ENCODE measurements at regions not wholly inside any gene's neighbourhood (a gene's known extent, or its start where the extent isn't known, plus 50 kb on each side); places are given as distances from the start of the nearest gene placed in this dataset.

DNA sequence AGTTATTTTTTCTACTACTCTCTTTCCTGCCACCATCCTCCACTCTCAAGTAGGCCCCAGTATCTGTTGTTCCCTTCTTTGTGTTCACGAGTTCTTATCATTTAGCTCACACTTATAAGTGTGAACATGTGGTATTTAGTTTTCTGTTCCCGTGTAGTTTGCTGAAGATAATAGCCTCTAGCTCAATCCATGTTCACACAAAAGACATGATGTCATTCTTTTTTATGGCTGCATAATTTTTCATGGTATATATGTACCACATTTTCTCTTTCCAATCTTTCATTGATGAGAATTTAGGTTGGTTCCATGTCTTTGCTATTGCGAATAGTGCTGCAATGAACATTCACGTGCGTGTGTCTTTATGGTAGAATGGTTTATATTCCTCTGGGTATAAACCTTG, 237.9 kb upstream of the FERMT1 start:
- Histone ChIP-seq H2AFZ (ENCODE audit: low read depth, low read length) (no peak overlapping the region), H3K79me2 (ENCODE audit: low read length) (no peaks in the 10 kb centered on the region), H3K27ac (ENCODE audit: low read length) (no peak overlapping the region), H3K27me3 (ENCODE audit: low read depth, low read length) (no peaks in the 10 kb centered on the region), H3K4me2 (ENCODE audit: low read length) (no peak overlapping the region), H4K20me1 (ENCODE audit: insufficient read depth, low read length) (no peaks in the 10 kb centered on the region), H3K4me1 (ENCODE audit: low read length) (no peaks in the 10 kb centered on the region), H3K9ac (ENCODE audit: low read length) (no peak overlapping the region), H3K4me3 (ENCODE audit: low read length) (no peak overlapping the region), H3K36me3 (replicated peaks; ENCODE audit: low read depth, low read length) (no peaks in the 10 kb centered on the region), H3K9me3 (ENCODE audit: insufficient read depth, low read length) (no peaks in the 10 kb centered on the region)
- TF ChIP-seq EZH2phosphoT487 (IDR thresholded peaks at IDR 0.05; ENCODE audit: low read depth) (no peak), CTCF (IDR thresholded peaks at IDR 0.05; ENCODE audit: low read depth, low read length) (no peak)

DNA sequence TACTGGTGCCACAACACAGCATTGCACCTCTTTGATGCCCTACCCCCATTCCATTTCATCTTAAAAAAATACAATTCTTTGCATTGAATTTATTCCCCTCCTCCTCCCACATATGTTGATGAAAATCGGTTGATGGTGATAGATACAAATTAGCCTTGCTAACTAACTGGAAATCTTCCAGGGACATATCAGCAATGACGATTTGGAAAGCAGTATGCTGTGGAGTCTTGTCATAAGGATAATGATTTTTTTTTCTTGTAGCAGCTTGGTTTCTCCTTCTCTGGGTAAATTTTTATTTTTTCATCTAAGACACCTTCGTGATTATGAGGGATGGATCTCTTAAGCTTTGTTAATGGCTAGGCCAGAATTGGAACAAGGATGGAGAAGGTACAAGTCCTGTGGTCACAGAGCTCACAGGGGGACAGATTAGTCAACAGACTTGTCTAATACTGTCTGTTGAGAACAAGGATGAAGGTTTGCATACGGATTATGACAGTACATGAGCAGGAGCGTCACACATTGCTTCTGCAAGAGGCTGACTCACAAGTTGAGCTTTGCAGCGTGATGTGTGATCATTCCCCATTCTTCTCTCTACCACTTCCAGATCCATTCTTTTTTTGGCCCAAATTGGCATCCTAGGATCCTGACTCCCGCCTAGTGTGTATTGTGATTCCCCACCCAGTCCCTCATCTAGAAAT, 233.1 kb upstream of the FERMT1 start:
- Histone ChIP-seq H3K27ac (ENCODE audit: low read length) (no peak overlapping the region), H2AFZ (ENCODE audit: low read depth, low read length) (no peak overlapping the region), H4K20me1 (ENCODE audit: insufficient read depth, low read length) (no peaks in the 10 kb centered on the region), H3K9ac (ENCODE audit: low read length) (no peak overlapping the region), H3K4me1 (ENCODE audit: low read length) (no peaks in the 10 kb centered on the region), H3K36me3 (replicated peaks; ENCODE audit: low read depth, low read length) (no peaks in the 10 kb centered on the region), H3K27me3 (ENCODE audit: low read depth, low read length) (no peaks in the 10 kb centered on the region), H3K4me2 (ENCODE audit: low read length) (no peak overlapping the region), H3K79me2 (ENCODE audit: low read length) (no peaks in the 10 kb centered on the region), H3K4me3 (ENCODE audit: low read length) (no peak overlapping the region), H3K9me3 (ENCODE audit: insufficient read depth, low read length) (no peaks in the 10 kb centered on the region)
- TF ChIP-seq CTCF (IDR thresholded peaks at IDR 0.05; ENCODE audit: low read depth, low read length) (no peak), EZH2phosphoT487 (IDR thresholded peaks at IDR 0.05; ENCODE audit: low read depth) (no peak)

DNA sequence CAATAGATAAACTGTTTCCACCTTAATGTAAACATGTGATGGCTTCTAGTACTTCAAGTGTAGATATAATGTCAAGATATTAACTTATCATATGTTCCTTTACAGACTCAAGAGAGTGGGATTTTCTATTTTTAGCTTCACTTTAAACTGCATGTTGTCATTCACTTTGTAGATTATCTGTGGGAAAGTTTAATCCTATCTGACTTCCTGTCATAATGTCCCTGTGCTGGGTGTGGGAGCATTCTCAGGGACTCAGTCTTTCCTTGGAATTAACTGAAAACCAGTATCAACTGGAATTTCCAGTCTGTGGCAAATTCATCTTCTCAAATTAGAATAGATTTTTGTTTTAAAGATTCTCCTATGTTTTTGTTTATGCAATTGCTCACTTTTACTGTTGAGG, 226.1 kb upstream of the FERMT1 start:
- Histone ChIP-seq H3K9ac (ENCODE audit: low read length) (no peak overlapping the region), H3K4me2 (ENCODE audit: low read length) (no peak overlapping the region), H3K4me1 (ENCODE audit: low read length) (no peaks in the 10 kb centered on the region), H3K27ac (ENCODE audit: low read length) (no peak overlapping the region), H3K4me3 (ENCODE audit: low read length) (no peak overlapping the region), H3K9me3 (ENCODE audit: insufficient read depth, low read length) (no peaks in the 10 kb centered on the region), H2AFZ (ENCODE audit: low read depth, low read length) (no peak overlapping the region), H3K79me2 (ENCODE audit: low read length) (no peaks in the 10 kb centered on the region), H3K27me3 (ENCODE audit: low read depth, low read length) (0 out of 2 replicates have a peak, but pooled peaks cover 6% of the 10 kb centered on the region), H4K20me1 (ENCODE audit: insufficient read depth, low read length) (no peaks in the 10 kb centered on the region), H3K36me3 (replicated peaks; ENCODE audit: low read depth, low read length) (no peaks in the 10 kb centered on the region)
- TF ChIP-seq EZH2phosphoT487 (IDR thresholded peaks at IDR 0.05; ENCODE audit: low read depth): no peak
- TF ChIP-seq CTCF (IDR thresholded peaks at IDR 0.05; ENCODE audit: low read depth, low read length): no peak

DNA sequence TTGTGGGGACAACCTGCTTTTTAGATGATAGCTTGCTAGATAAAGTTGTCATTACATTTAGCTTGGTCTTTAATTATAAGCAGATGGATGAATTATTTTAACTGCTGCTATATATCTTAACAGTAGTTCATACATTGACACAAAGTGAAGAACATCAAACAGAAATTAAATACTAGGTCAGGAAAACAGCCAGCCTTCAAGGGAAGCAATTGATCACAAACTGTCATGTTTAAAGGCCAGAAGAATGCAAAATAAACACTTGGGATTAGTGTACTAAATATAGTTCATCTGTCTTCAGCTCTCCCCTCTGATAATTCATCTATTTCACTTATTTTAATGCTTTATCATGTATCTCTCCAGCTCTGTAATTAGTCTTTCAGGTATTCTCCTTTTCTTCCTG, 225.1 kb upstream of the FERMT1 start:
- TF ChIP-seq EZH2phosphoT487 (IDR thresholded peaks at IDR 0.05; ENCODE audit: low read depth): no peak
- no peak for TF ChIP-seq CTCF (IDR thresholded peaks at IDR 0.05; ENCODE audit: low read depth, low read length)
- no peak overlapping the region for H3K4me2 ChIP-seq (ENCODE audit: low read length)
- H2AFZ ChIP-seq (ENCODE audit: low read depth, low read length): no peak overlapping the region
- no peaks in the 10 kb centered on the region for H4K20me1 ChIP-seq (ENCODE audit: insufficient read depth, low read length)
- no peaks in the 10 kb centered on the region for H3K4me1 ChIP-seq (ENCODE audit: low read length)
- H3K4me3 ChIP-seq (ENCODE audit: low read length): no peak overlapping the region
- no peaks in the 10 kb centered on the region for H3K9me3 ChIP-seq (ENCODE audit: insufficient read depth, low read length)
- no peak overlapping the region for H3K9ac ChIP-seq (ENCODE audit: low read length)
- H3K27me3 ChIP-seq (ENCODE audit: low read depth, low read length): 0 out of 2 replicates have a peak, but pooled peaks cover 6% of the 10 kb centered on the region
- H3K79me2 ChIP-seq (ENCODE audit: low read length): no peaks in the 10 kb centered on the region
- H3K27ac ChIP-seq (ENCODE audit: low read length): no peak overlapping the region
- no peaks in the 10 kb centered on the region for H3K36me3 ChIP-seq (replicated peaks; ENCODE audit: low read depth, low read length)
